IPS-20b (cell line): ENCODE measurements at regions not wholly inside any gene's neighbourhood (a gene's known extent, or its start where the extent isn't known, plus 50 kb on each side); places are given as distances from the start of the nearest gene placed in this dataset.

Source experiments
- H3K27ac ChIP-seq: one replicate; pipeline ENCODE4 v1.5.1; 2013; ENCODE audit warnings: low read length
- H3K27me3 ChIP-seq: 2 replicates; pipeline ENCODE4 v1.6.1; 2013; ENCODE audit warnings: mild to moderate bottlenecking, low read length, inconsistent platforms; ENCODE audit not compliant: insufficient read depth
- H3K36me3 ChIP-seq: 2 replicates; pipeline ENCODE4 v1.6.1; 2013; ENCODE audit warnings: low read depth, mild to moderate bottlenecking, inconsistent platforms, low read length, moderate library complexity; ENCODE audit not compliant: insufficient read depth
- H3K4me1 ChIP-seq: 2 replicates; pipeline ENCODE4 v1.6.1; 2013; ENCODE audit warnings: mild to moderate bottlenecking, control low read depth, inconsistent platforms, low read length, moderate library complexity; ENCODE audit not compliant: insufficient read depth
- H3K4me3 ChIP-seq: 2 replicates; pipeline ENCODE4 v1.5.1; 2013; ENCODE audit warnings: mild to moderate bottlenecking, low read length, inconsistent platforms
- H3K9ac ChIP-seq: 2 replicates; pipeline ENCODE4 v1.6.1; 2013; ENCODE audit warnings: low read depth, mild to moderate bottlenecking, inconsistent platforms, low read length, moderate library complexity
- H3K9me3 ChIP-seq: 2 replicates; pipeline ENCODE4 v1.6.1; 2013; ENCODE audit warnings: mild to moderate bottlenecking, low read depth, low read length, inconsistent platforms; ENCODE audit not compliant: insufficient read depth

DNA sequence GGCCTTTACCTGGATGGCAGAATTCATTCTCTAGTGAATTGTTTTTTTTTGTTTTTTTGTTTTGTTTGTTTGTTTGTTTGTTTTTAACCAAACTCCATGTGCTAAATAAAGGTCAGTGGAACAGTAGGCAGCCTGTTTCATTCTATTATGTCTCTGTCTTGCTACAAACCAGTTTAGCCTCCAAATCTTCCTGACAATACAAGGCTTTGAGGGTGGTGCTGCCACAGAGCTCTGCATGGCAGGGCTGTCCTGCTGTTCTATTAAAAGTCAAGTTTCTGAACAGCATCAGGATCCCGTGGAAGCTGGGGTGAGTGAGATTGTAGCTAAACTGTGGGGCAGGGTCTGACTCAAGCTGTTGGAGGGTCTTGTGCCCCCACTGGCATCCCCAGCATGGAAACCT, 144.1 kb upstream of the MAST4 start:
- Histone ChIP-seq H3K9me3 (peaks cover 26% of the 10 kb centered on the region), H3K36me3 (no peaks in the 10 kb centered on the region), H3K4me1 (no peaks in the 10 kb centered on the region), H3K27me3 (no peaks in the 10 kb centered on the region), H3K27ac (no peak overlapping the region), H3K9ac (no peak overlapping the region), H3K4me3 (no peak overlapping the region)

DNA sequence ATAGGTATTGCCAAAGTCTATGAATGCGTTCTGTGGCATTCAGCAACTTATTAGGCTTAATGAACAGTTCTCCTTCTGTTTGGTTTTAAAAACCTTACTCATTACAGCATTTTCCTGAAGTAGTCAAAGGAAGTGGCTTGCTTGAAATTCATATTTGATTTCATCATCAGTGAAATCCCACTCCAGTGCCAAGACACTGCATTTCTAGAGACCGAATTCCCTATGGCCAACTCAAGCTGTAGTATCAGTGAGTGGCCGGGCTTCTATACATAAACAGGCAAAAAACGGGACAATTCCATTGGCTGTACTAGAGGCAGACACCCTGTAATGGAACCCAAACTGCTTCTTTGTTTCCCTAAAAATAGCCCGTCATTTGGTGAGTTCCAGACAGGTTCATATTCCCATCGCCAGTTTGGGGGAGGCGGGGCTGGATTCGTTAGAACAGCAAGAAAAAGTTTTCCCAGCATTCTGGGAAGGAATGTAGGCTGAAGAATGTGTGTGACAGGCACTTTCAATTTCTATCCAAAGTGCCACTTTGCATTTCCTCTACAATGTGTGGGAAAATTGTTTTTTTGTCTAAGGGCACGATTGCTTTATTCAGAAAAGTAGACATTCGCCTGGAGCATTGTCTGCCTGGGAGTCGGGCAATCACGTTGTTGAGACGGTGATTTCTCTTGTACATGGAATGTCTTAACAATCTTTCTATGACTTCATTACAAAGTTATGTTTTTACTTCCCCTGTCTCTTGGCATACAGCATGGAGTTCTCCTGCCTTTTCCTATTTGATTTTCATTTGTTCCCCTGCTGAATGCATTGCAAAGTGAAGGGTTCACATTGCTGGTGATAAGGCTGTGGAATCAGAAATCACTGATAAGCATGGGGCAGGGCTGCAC, 141.8 kb upstream of the MAST4 start:
- Histone ChIP-seq H3K27me3 (no peaks in the 10 kb centered on the region), H3K4me3 (no peak overlapping the region), H3K9me3 (peaks cover 20% of the 10 kb centered on the region), H3K36me3 (no peaks in the 10 kb centered on the region), H3K9ac (no peak overlapping the region), H3K4me1 (no peaks in the 10 kb centered on the region), H3K27ac (no peak overlapping the region)

DNA sequence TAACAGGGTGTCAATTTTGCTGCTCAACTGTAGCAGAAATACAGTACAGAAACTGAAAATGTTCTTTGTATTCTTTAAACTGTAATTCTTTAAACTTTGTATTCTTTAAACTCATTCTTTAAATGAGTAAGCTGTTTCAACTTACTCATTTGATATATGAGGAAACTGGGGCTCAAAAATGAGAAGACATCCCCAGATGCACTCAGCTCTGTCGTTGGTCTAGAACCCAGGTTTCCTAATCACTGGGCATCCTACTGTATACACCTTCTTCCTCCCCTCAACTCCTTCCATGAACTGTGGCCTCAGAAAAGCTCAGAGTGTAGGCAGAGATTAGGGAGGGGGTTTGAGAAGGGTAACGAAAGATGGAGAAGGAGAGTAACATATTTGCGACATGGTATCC, 136.5 kb upstream of the MAST4 start:
- H3K4me3 ChIP-seq = no peak overlapping the region
- no peaks in the 10 kb centered on the region for H3K36me3 ChIP-seq
- no peak overlapping the region for H3K9ac ChIP-seq
- H3K9me3 ChIP-seq = peaks cover 16% of the 10 kb centered on the region
- no peak overlapping the region for H3K27ac ChIP-seq
- H3K27me3 ChIP-seq = no peaks in the 10 kb centered on the region
- H3K4me1 ChIP-seq = no peaks in the 10 kb centered on the region

DNA sequence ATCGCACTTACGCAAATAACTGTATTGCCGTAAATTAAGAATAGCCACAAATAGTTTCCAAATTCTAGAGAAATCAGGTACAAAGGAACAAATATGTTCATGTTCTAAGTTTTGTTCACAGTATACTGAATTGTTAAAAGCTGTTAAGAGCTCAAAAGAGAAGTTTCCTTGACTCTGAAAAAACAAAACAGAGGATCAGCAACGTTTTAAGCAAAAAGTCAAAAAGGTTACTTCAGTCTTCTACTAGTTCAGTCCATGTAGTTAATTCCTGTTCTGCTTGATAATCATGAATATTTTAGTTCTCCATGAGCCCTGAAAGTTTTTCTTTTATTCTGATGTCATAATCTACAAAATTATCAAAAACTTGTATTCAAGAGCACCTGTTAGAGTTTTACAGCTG, 128.6 kb upstream of the MAST4 start:
- Histone ChIP-seq H3K9me3 (peaks cover 73% of the 10 kb centered on the region), H3K27me3 (no peaks in the 10 kb centered on the region), H3K36me3 (no peaks in the 10 kb centered on the region), H3K27ac (no peak overlapping the region), H3K4me3 (no peak overlapping the region), H3K4me1 (no peaks in the 10 kb centered on the region), H3K9ac (no peak overlapping the region)

DNA sequence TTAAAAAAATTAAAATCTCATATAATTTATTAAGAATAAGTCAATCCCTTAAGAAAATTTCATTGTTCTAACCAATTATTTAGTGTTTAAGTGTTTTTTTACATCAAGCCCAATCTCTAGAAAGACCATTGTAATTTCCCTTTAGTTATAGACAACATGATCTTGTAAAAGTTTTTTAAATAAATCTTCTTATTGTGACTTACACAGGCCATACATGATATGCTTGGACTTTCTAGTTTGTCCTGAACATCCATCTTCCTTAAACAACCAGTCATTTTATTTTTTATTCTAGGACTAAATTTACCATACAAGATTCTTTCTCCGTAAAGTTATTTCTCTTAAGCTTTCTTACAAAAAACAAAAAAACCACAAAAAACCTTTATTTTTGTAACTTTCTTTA, 126.5 kb upstream of the MAST4 start:
- Histone ChIP-seq H3K36me3 (no peaks in the 10 kb centered on the region), H3K4me1 (no peaks in the 10 kb centered on the region), H3K9me3 (peaks cover 57% of the 10 kb centered on the region), H3K27me3 (no peaks in the 10 kb centered on the region), H3K9ac (no peak overlapping the region), H3K27ac (no peak overlapping the region), H3K4me3 (no peak overlapping the region)

DNA sequence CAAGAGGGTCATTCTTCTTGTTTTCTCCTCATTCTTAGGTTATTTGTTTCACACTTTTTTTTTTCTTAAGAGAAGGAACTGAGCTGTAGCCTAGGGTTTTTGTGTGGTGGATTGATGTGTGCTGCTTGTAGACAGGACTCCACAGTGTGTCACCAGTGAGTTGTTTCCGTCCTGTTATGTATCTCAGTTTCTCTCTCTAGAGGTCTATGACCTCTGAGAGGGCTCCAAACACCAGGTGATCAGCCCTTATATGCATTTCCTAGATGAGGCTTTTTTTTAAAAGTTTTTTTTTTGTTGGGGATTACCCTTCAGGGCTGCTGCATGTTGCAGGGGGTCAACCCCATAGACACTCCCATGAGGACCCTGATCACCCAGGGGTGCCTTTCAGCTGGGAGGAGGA, 124.2 kb upstream of the MAST4 start:
- Histone ChIP-seq H3K36me3 (no peaks in the 10 kb centered on the region), H3K4me1 (peaks cover 3% of the 10 kb centered on the region; the same call in 1 of the 2 replicates), H3K4me3 (no peak overlapping the region), H3K27me3 (no peaks in the 10 kb centered on the region), H3K9me3 (peaks cover 40% of the 10 kb centered on the region), H3K9ac (no peak overlapping the region), H3K27ac (no peak overlapping the region)

DNA sequence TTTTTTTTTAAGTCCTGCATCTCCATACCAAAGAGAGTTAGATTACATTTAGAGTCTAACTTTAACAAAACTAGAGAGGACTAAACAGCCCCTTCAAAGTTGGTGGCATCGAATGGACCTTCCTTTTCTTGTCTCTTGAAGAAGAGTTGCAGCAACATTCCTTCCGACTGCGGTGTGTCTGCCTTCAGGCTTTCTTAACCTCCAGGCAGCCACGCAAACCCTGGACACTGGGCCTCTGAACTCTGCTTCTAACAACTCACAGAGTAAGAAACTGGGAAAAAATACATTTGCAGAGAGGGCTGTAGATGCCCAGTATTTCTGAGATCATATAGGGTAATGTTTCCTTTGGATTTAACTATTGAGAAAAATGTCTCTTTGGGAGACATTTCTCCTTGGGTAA, 120.5 kb upstream of the MAST4 start:
- no peaks in the 10 kb centered on the region for H3K36me3 ChIP-seq
- H3K4me3 ChIP-seq = no peak overlapping the region
- H3K9ac ChIP-seq = no peak overlapping the region
- no peaks in the 10 kb centered on the region for H3K27me3 ChIP-seq
- H3K27ac ChIP-seq = no peak overlapping the region
- H3K4me1 ChIP-seq = peaks cover 3% of the 10 kb centered on the region; the same call in 1 of the 2 replicates
- peaks cover 2% of the 10 kb centered on the region for H3K9me3 ChIP-seq

DNA sequence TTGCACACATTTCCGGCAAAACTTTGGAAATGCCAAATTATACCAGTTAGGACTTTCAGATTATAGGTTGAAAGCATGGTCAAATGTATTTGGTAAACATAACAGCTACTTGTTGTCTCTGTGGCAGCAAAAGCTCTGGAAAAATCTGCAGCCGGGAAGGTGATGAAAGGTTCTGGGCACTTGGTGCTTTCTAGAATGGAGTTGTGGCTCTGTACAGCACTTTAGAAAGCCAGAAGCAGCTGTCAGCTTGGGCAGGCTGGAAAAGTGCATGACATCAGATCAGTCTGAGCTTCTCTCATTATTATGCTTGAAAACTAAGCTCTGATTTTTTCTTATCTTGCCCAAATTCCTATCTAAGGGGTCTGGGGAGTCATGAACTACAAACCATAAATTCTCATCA, 118.6 kb upstream of the MAST4 start:
- no peaks in the 10 kb centered on the region for H3K36me3 ChIP-seq
- peaks cover 6% of the 10 kb centered on the region; the same call in 1 of the 2 replicates for H3K9me3 ChIP-seq
- no peak overlapping the region for H3K27ac ChIP-seq
- no peak overlapping the region for H3K9ac ChIP-seq
- H3K27me3 ChIP-seq = no peaks in the 10 kb centered on the region
- H3K4me1 ChIP-seq = peaks cover 3% of the 10 kb centered on the region; the same call in 1 of the 2 replicates
- no peak overlapping the region for H3K4me3 ChIP-seq

DNA sequence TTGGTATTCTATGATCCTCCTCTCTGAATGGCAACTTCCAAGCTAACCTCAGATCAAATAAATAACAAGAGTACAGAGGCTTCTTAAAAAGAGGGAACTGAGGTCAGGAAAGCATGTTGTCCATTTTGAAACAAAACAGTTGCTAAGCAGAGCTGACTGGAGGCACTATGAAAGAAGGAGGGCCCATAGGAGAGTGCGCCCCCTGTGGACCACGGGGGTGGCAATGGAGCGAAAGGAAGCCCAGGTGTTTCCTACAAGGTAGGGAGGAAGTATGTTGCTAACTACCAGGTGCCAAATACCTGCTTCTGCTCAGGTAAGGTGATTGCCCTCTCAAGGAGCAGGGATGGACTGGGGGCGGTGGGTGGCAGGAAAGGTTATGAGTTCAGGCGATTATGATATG, 101.8 kb upstream of the MAST4 start:
- no peaks in the 10 kb centered on the region for H3K36me3 ChIP-seq
- H3K27me3 ChIP-seq = no peaks in the 10 kb centered on the region; the same call in 1 of the 2 replicates
- no peaks in the 10 kb centered on the region for H3K4me1 ChIP-seq
- no peak overlapping the region for H3K4me3 ChIP-seq
- no peaks in the 10 kb centered on the region; the same call in 1 of the 2 replicates for H3K9me3 ChIP-seq
- H3K27ac ChIP-seq = no peak overlapping the region
- H3K9ac ChIP-seq = no peak overlapping the region

DNA sequence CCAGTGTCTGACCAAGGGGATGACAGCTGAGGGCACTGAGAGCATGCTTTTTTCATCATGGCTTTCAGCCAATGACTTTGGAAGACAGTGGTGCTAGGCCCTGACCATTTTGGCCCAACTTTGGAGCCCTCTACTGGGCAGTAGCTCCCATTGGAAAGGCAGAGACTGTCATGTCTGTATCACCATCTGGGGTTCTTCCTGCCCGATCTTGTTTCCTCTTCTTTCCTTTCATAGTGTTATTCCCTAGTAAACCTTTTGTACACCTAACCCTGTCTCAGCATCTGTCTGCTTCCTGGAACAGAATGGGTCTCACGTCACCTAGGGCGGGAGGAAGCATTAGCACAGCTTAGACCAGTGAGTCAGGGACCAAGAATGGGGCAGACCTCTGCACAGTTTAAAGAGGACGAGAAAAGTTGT, 97.4 kb upstream of the MAST4 start:
- H3K4me3 ChIP-seq = no peak overlapping the region
- H3K9me3 ChIP-seq = no peaks in the 10 kb centered on the region; the same call in 1 of the 2 replicates
- H3K9ac ChIP-seq = no peak overlapping the region
- no peaks in the 10 kb centered on the region for H3K36me3 ChIP-seq
- no peak overlapping the region for H3K27ac ChIP-seq
- no peaks in the 10 kb centered on the region for H3K4me1 ChIP-seq
- H3K27me3 ChIP-seq = no peaks in the 10 kb centered on the region

DNA sequence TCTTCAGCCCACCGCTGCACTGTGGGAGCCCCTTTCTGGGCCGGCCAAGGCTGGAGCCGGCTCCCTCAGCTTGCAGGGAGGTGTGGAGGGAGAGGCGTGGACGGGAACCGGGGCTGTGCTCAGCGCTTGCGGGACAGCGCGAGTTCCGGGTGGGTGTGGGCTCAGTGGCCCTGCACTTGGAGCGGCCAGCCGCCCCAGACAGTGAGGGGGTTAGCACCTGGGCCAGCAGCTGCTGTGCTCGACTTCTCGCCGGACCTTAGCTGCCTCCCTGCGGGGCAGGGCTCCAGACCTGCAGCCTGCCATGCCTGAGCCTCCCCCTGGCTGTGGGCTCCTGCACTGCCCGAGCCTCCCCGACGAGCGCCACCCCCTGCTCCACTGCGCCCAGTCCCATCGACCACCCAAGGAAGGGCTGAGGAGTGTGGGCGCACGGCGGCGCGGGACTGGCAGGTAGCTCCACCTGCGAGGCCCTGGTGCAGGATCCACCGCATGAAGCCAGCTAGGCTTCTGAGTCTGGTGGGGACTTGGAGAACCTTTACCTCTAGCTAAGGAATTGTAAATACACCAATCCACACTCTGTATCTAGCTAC, 92.9 kb upstream of the MAST4 start:
- Histone ChIP-seq H3K27ac (no peak overlapping the region), H3K4me3 (no peak overlapping the region), H3K36me3 (no peaks in the 10 kb centered on the region), H3K4me1 (no peaks in the 10 kb centered on the region), H3K9me3 (no peaks in the 10 kb centered on the region; the same call in 1 of the 2 replicates), H3K27me3 (no peaks in the 10 kb centered on the region), H3K9ac (no peak overlapping the region)

DNA sequence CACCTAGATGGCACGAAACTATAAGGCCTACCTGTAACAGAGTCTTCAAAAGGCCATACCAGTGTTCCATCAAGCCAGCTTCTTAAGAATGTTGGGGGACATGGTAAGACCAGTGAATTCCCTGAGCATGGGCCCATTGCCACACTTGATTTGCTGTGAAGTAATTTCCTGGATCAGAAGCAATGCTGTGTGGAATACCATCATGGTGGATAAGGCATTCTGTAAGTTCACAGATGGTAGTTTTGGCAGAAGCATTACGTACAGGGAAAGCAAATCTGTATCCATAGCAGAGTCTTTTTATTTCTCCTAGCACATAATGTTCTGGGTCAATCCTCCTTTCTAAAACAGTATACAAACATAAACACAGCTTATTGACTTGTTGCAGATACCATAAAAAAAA, 89.1 kb upstream of the MAST4 start:
- Histone ChIP-seq H3K4me1 (no peaks in the 10 kb centered on the region), H3K27me3 (no peaks in the 10 kb centered on the region), H3K9ac (no peak overlapping the region), H3K9me3 (no peaks in the 10 kb centered on the region; the same call in 1 of the 2 replicates), H3K36me3 (no peaks in the 10 kb centered on the region), H3K27ac (no peak overlapping the region), H3K4me3 (no peak overlapping the region)
